BJ (cell line): ENCODE measurements at regions not wholly inside any gene's neighbourhood (a gene's known extent, or its start where the extent isn't known, plus 50 kb on each side); places are given as distances from the start of the nearest gene placed in this dataset.

Experiments
- CTCF ChIA-PET: fragments of 350-600 bp; formaldehyde crosslinking; extraction: SDS; loops from one replicate; lab custom pipeline; 2021; ENCODE audit warnings: antibody characterized with exemption, inconsistent platforms; lab: Yijun Ruan, JAX
- POLR2A ChIA-PET: fragments of 300-600 bp; sonication (Branson Sonifier 250); formaldehyde crosslinking; extraction: SDS; loops from one replicate; lab custom pipeline; 2021; ENCODE audit warnings: antibody characterized with exemption; lab: Charles Lee
- DNase-seq: peaks from one replicate; pipeline ENCODE4 v3.0.0-alpha.2; 2011; ENCODE audit warnings: low read depth
- H3K27me3 ChIP-seq: 2 replicates; pipeline ENCODE4 v1.6.0; 2011; ENCODE audit warnings: low read length; ENCODE audit not compliant: control insufficient read depth, insufficient read depth
- H3K36me3 ChIP-seq: 2 replicates; pipeline ENCODE4 v1.5.1; 2011; ENCODE audit warnings: low read length; ENCODE audit not compliant: control insufficient read depth, insufficient read depth
- H3K4me3 ChIP-seq: 2 replicates; pipeline ENCODE4 v1.5.1; 2011; ENCODE audit warnings: low read depth, mild to moderate bottlenecking, control low read depth, low read length
- TF ChIP-seq, protein P1 (sequence below): IDR thresholded peaks from 2 replicates; pipeline ENCODE4 v1.5.1; 2011; ENCODE audit warnings: low read depth, mild to moderate bottlenecking, control low read depth, inconsistent platforms, low read length, moderate library complexity; ENCODE audit not compliant: insufficient read depth

DNA sequence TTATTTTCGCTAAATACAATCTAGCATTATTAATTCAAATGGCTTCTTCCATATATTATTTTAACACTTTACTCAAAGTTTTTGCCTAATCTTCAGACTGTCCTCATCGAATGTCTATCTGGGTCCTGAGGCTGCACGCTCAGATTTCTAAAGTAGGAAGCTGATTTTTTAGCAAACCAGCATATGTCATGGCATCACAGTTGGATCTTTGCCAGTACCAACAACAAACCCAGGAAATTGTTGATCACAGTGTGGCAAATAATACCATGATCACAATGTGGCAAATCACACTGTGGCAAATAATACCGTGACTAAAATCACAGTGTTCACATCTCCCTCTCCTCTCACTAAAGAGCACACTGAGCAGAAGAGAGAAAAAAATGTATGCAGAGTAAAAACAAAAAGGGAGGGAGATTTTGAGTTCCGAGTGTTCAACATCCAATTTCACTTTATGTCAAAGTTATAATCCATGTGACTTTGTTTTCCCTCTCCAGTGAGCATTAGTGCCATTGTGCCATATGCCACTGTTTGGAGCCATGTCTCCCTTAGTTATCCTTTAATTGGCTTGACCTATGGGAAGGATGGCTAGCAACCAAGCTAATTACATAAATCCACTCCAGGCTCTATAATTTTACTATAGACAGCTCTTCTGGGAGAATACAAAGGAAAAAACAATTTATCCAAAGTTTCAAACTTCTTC is 1059.6 kb downstream of the HACE1 start:
- POLR2A ChIA-PET: no interaction called here
- Histone ChIP-seq H3K36me3 (no peaks in the 10 kb centered on the region), H3K27me3 (no peaks in the 10 kb centered on the region), H3K4me3 (no peak overlapping the region)
- TF ChIP-seq, protein P1, sequence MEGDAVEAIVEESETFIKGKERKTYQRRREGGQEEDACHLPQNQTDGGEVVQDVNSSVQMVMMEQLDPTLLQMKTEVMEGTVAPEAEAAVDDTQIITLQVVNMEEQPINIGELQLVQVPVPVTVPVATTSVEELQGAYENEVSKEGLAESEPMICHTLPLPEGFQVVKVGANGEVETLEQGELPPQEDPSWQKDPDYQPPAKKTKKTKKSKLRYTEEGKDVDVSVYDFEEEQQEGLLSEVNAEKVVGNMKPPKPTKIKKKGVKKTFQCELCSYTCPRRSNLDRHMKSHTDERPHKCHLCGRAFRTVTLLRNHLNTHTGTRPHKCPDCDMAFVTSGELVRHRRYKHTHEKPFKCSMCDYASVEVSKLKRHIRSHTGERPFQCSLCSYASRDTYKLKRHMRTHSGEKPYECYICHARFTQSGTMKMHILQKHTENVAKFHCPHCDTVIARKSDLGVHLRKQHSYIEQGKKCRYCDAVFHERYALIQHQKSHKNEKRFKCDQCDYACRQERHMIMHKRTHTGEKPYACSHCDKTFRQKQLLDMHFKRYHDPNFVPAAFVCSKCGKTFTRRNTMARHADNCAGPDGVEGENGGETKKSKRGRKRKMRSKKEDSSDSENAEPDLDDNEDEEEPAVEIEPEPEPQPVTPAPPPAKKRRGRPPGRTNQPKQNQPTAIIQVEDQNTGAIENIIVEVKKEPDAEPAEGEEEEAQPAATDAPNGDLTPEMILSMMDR: no peak
- no peak for DNase-seq
- CTCF ChIA-PET: interaction anchor here (0.5 kb wide), 1 partner anchor 130 kb away, joined by 3 read pairs; no protein-coding TSS in a partner anchor

DNA sequence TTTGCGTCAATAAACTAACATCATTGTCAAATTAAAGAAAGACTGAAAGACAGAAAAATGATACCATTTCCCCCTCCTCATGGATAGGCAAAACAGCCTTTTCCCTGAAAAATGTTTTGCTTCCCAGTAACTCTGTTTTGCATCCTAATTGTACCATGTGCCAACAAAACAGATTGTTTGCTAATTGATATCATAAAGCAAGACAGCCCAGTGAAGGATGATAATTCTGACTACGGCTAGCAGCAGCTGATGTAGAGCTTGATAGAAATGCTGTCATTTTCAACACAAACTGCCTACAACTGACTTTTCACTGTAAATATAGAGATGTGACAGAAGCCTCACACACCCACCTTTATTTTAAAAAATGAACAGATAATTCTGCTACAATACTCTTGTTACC is 1061.6 kb downstream of the HACE1 start:
- TF ChIP-seq, protein P1: no peak
- no peak for DNase-seq
- CTCF ChIA-PET: interaction anchor here (1.2 kb wide), 1 partner anchor 10 kb away, joined by 3 read pairs; no protein-coding TSS in a partner anchor
- H3K4me3 ChIP-seq: no peak overlapping the region
- H3K36me3 ChIP-seq: no peaks in the 10 kb centered on the region
- POLR2A ChIA-PET: no interaction called here
- H3K27me3 ChIP-seq: no peaks in the 10 kb centered on the region

DNA sequence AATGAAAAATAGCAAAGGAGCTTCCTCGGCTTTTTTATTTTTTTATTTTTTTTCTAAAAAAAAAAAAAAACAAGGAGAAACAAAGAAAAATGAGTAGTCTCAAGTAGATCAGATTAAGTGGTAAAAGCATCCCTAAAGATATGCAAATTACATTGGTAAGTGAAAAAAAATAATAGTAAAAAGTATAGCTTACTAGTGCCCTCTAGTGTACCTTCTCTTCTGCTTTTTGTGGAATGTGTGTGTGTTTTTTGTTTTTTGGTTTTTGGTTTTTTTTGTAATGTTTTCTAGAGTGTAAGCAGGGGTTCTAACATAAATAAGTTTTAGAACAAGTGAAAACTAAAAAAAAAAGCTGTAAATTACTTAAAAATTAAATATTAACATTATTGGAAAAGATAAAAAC is 1062.0 kb downstream of the HACE1 start:
- POLR2A ChIA-PET: no interaction called here
- Histone ChIP-seq H3K27me3 (no peaks in the 10 kb centered on the region), H3K36me3 (no peaks in the 10 kb centered on the region), H3K4me3 (no peak overlapping the region)
- DNase-seq: no peak
- TF ChIP-seq, protein P1: 0 out of 2 replicates have a peak, but pooled peaks have one; percentile 26
- CTCF ChIA-PET: interaction anchor here (1.2 kb wide), 1 partner anchor 11 kb away, joined by 3 read pairs; no protein-coding TSS in a partner anchor

DNA sequence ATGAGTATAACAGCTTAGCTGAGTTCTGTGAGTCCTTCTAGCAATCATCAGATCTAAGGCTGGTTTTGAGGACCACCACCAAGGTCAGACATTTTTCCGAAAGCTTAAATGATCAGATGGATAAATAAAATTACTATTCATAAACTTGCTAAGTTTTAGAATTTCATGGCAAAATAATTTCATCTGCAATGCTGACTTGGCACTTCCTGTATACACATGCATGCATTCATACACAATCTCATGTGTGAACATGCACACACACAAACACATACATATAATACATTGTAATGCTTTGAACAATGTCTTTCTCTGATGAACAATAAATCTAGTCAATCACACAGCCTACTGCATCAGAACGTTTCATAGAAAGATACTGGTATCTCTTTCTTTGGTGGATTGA is 1068.3 kb downstream of the HACE1 start:
- POLR2A ChIA-PET: no interaction called here
- TF ChIP-seq, protein P1: no peak
- DNase-seq: no peak
- H3K36me3 ChIP-seq: no peaks in the 10 kb centered on the region
- H3K27me3 ChIP-seq: no peaks in the 10 kb centered on the region
- CTCF ChIA-PET: no interaction called here
- H3K4me3 ChIP-seq: no peak overlapping the region

DNA sequence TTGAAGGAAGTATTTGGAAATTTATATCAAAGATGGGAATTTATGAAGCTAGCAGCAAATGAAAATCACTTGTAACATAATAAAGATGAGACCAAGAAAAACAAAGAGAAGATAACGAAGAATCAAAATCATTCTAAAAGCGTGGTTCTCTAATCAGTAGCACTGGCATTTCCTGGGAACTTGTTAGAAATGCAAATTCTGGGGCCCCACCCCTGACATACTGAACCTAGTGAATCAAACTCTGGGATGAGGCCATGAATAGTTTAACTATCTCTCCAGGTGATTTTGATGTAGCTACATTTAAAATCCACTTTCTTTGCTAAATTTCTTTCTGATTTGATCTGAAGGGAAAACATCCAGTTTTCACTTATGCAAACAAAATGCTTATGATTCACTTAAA is 1075.6 kb downstream of the HACE1 start:
- DNase-seq: no peak
- H3K4me3 ChIP-seq: no peak overlapping the region
- no peaks in the 10 kb centered on the region for H3K27me3 ChIP-seq
- POLR2A ChIA-PET: no interaction called here
- CTCF ChIA-PET: no interaction called here
- no peaks in the 10 kb centered on the region for H3K36me3 ChIP-seq
- TF ChIP-seq, protein P1: no peak
